GM12875 (cell line): ENCODE measurements at regions not wholly inside any gene's neighbourhood (a gene's known extent, or its start where the extent isn't known, plus 50 kb on each side); places are given as distances from the start of the nearest gene placed in this dataset.

Experiments
- H3K4me3 ChIP-seq: one replicate; pipeline ENCODE4 v1.5.1; 2011; ENCODE audit warnings: low read depth, low read length, control low read depth
- CTCF ChIP-seq: IDR thresholded peaks from 2 replicates; pipeline ENCODE4 v1.5.1; 2011; ENCODE audit warnings: low read depth, mild to moderate bottlenecking, control low read depth, inconsistent platforms, low read length, moderate library complexity, borderline replicate concordance; ENCODE audit not compliant: insufficient read depth

DNA sequence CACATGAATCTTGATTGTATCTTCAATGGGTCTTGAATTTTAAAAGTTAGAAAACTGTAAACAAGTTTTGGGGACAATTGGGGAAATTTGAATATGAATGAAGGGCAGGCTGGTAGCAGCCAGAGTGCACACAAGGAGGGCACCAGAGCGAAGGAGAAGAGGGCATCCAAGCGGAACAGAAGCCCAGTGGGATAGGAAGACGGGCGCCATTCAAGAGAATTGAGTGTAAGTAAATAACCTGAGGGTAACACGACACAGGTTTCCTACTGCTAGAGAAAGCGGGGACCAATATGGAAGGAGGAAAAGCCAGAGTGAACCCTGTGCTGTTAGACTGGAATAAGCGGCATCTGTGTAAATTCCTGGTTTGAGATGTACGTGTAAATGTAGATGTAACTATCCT lies 115.1 kb upstream of the CCL2 start:
- H3K4me3 ChIP-seq, result no peak overlapping the region
- no peak for TF ChIP-seq CTCF

DNA sequence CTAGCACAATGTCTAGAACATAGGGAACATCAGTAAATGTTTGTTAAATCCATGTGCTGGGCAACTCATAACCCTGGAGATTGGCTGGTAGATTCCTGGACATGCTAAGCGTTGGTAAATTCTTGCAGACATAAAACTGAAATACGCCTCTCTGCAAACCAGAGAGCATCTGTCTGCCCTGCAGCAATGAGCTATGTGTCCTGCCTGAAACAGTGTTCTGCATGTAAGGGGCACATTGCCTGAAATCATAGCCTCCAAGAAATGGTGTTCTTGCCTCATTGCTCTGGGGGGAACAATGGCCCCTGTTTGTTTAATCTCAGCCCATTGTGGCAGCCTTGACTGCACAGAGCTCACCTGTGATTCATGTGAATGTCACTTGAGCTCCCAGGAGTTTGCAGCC lies 113.5 kb upstream of the CCL2 start:
- TF ChIP-seq CTCF, result no peak
- H3K4me3 ChIP-seq, result no peak overlapping the region

DNA sequence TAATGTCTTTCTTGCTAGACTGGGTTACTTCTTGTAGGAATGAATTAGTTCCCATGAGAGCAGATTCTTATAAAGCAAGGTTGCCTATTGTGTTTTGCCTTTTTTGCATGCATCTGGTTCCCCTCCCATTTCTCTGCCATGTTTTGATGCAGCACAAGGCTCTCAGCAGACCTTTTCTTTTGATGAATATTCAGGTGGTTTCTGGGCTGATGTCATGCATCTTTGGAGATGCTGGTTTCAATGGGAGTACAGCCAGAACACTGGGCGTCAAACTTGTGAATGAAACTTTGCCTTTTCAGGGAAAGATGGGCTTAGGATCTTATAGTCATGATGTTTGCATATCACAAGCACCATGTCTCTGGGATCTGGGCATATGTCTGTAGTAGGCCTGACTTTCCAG lies 111.7 kb upstream of the CCL2 start:
- no peak overlapping the region for H3K4me3 ChIP-seq
- TF ChIP-seq CTCF, result no peak

DNA sequence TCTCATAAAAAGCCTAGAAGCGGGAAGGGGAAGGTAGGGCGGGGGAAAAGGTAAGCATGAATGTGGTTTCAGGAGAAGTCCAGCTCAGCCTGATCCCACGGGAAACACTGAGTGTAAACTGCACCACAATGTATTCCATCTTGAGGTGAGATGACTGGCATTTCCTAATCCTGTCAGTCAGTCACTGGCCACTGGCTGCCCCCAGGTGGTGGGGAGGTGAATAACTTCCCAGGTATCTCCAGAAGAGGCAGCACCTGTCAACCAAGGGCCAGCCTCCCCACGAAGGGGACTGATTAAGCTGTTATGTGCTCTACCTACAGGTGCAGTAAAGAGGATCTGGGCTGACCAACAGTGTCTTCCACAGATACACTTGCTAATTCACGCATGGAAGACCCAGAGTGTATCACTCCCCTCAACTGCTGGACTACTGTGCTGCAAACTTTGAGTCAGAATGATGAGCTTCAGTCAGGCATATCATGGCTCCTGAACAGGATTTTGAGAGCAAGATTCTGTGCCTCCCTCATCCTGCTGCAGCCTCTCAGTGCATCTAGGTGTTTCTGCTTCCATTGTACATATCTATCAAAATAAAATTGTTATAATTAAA lies 108.5 kb upstream of the CCL2 start:
- TF ChIP-seq CTCF, result peak; percentile 81
- H3K4me3 ChIP-seq, result no peak overlapping the region

- H3K4me3 ChIP-seq, result no peak overlapping the region
- no peak for TF ChIP-seq CTCF
Measured at GRCh38 chr17:34151102-34151501, 104.0 kb upstream of the CCL2 start.

- TF ChIP-seq CTCF, result no peak
- H3K4me3 ChIP-seq, result no peak overlapping the region
Measured at GRCh38 chr17:34153991-34154390, 101.1 kb upstream of the CCL2 start.

GRCh38 chr17:34154961-34155730 lies 99.9 kb upstream of the CCL2 start:
- TF ChIP-seq CTCF, result no peak
- H3K4me3 ChIP-seq, result no peak overlapping the region
